ENCODE measurements at regions not wholly inside any gene's neighbourhood (a gene's known extent, or its start where the extent isn't known, plus 50 kb on each side); places are given as distances from the start of the nearest gene placed in this dataset.

DNA sequence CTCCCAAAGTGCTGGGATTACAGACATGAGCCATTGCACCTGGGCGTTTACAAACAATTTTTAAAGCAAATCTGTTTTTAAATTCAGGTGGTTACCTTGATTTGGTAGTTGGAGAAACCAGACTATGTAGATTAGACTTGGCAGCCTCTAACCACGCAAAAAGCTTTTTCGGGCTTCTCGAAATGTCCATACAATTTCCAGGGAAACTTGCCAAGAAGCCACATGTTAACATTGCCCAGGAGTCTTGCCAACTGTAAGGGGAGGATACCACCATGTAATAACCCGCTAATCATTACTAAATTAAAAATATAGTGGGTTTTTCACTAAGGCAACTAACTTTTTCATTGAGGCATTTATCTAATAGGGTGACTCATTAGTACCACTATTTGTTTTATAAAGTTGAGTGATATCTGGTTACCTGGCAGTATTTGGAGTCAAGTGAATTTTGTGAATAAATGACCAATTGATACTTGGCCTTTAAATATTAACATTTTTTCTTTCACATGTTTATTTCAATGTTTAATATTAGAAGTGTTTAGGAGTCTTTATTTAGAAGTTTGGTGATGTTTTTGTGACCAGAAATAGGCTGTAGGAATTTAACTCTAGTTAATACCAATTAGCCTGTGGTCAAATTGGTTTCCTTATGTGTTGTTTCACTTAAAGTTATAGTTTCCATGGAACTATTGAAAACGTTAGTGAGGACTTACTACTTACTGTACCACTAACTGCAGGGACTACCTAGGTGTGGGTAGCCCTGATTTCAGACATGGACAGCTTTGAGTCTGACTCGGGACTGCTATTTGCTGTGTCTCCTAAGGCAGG, 61.3 kb downstream of the CLDN34 start:
- no peak overlapping the region for H3K4me3 Mint-ChIP-seq
- peaks cover 8% of the 10 kb centered on the region for H3K9me3 Mint-ChIP-seq
- H3K27ac Mint-ChIP-seq (ENCODE audit: unreplicated experiment): no peak overlapping the region
- H3K27me3 Mint-ChIP-seq (ENCODE audit: low read depth): no peaks in the 10 kb centered on the region
- H3K36me3 Mint-ChIP-seq (ENCODE audit: low read depth): peaks cover 13% of the 10 kb centered on the region
- TF ChIP-seq, protein P1, sequence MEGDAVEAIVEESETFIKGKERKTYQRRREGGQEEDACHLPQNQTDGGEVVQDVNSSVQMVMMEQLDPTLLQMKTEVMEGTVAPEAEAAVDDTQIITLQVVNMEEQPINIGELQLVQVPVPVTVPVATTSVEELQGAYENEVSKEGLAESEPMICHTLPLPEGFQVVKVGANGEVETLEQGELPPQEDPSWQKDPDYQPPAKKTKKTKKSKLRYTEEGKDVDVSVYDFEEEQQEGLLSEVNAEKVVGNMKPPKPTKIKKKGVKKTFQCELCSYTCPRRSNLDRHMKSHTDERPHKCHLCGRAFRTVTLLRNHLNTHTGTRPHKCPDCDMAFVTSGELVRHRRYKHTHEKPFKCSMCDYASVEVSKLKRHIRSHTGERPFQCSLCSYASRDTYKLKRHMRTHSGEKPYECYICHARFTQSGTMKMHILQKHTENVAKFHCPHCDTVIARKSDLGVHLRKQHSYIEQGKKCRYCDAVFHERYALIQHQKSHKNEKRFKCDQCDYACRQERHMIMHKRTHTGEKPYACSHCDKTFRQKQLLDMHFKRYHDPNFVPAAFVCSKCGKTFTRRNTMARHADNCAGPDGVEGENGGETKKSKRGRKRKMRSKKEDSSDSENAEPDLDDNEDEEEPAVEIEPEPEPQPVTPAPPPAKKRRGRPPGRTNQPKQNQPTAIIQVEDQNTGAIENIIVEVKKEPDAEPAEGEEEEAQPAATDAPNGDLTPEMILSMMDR (conservative IDR thresholded peaks at IDR 0.05): no peak
- H3K4me1 Mint-ChIP-seq: peaks cover 4% of the 10 kb centered on the region
- DNase-seq (ENCODE audit: low read depth, low spot score): no peak

DNA sequence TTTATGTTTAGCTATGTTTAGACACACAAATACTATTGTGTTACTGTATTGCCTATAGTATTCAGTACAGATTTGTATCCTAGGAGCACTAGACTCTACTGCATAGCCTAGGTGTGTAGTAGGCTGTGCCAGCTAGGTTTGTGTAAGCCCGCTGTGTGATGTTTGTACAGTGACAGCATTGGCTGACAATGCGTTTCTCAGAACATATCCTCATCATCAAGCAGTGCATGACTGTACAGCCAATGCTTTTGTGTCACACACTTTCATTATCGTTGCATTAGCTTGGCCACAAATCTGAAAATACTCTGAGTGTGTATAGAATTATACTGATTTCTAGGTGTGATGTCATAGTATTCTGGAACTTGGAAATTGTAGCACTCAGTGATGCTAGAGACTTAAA, 63.4 kb downstream of the CLDN34 start:
- TF ChIP-seq, protein P1 (conservative IDR thresholded peaks at IDR 0.05): no peak
- peaks cover 5% of the 10 kb centered on the region for H3K9me3 Mint-ChIP-seq
- no peaks in the 10 kb centered on the region for H3K4me1 Mint-ChIP-seq
- H3K27me3 Mint-ChIP-seq (ENCODE audit: low read depth): no peaks in the 10 kb centered on the region
- H3K4me3 Mint-ChIP-seq: no peak overlapping the region
- H3K27ac Mint-ChIP-seq (ENCODE audit: unreplicated experiment): no peak overlapping the region
- no peak for DNase-seq (ENCODE audit: low read depth, low spot score)
- peaks cover 10% of the 10 kb centered on the region for H3K36me3 Mint-ChIP-seq (ENCODE audit: low read depth)

DNA sequence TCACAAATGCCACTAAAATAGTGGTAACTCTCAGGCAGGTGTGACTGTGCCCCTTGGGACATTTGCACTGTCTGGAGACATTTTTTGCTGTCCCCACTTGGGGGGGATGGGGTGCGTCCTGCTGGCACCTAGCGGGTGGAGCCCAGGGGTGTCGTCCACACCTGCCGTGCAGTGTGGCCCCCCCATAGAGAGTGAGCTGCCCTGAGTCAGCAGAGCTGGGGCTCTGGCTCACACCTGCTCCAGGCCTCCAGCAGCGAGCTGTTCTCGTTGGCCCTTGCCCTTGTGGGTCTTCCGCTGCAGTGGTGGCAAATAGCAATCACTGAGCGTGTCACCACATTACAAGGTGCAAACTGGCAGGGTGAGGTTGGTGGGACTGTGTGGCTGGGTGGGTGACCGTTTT, 64.6 kb downstream of the CLDN34 start:
- H3K27me3 Mint-ChIP-seq (ENCODE audit: low read depth): no peaks in the 10 kb centered on the region
- DNase-seq (ENCODE audit: low read depth, low spot score): no peak
- H3K4me1 Mint-ChIP-seq: no peaks in the 10 kb centered on the region
- TF ChIP-seq, protein P1 (conservative IDR thresholded peaks at IDR 0.05): no peak
- peaks cover 2% of the 10 kb centered on the region for H3K9me3 Mint-ChIP-seq
- H3K36me3 Mint-ChIP-seq (ENCODE audit: low read depth): peaks cover 7% of the 10 kb centered on the region
- no peak overlapping the region for H3K27ac Mint-ChIP-seq (ENCODE audit: unreplicated experiment)
- H3K4me3 Mint-ChIP-seq: no peak overlapping the region

DNA sequence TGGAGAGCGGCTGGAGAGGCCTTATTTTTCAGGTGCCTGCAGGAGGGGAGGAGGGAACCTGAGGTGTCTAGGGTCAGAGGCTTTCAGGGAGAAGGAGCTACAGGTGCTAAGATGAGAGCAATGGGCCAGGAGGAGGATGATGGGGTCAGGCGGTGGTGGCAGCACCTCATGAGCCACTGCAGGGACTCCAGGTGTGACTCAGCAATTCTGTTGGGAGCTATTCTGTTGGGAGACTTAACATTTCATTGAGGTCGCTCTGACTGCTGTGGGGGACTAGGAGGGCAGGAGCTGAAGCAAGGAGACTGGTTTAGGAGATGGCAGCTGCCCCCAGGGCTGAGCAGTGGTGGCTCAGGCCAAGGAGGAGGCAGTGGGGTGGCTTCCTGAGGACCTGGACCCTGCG, 65.0 kb downstream of the CLDN34 start:
- Mint-ChIP-seq H3K4me1 (no peaks in the 10 kb centered on the region), H3K27me3 (ENCODE audit: low read depth) (no peaks in the 10 kb centered on the region), H3K36me3 (ENCODE audit: low read depth) (peaks cover 7% of the 10 kb centered on the region), H3K4me3 (no peak overlapping the region), H3K9me3 (peaks cover 2% of the 10 kb centered on the region), H3K27ac (ENCODE audit: unreplicated experiment) (no peak overlapping the region)
- no peak for DNase-seq (ENCODE audit: low read depth, low spot score)
- TF ChIP-seq, protein P1 (conservative IDR thresholded peaks at IDR 0.05): no peak

DNA sequence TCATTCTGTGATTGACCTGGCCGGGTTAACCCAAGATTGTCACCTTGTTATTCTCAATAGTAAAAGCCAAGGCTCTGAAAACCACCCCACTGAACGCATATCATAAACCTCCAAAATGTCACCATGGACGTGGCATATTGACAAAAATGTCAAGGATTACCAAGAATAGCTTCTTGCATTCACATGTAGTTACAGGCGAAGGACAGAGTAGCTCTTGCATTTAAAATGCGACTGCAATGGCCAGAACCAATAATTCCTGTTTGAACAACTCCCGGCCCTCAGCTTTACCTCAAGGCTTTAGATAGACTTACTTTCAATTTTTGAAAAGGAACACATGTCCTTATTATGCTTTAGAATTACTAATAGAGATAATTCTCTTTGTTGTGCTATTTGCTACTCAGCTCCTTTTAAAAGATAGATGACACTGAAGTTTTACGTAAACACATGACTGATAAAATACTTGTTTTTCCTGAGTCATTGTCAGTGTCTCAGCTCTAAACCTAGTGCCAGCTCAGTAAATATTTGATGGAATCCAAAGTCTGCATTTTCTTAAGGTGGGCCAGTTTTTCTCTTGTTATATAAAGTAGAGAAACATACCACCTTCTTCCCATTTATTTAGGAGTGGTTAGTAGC, 66.3 kb downstream of the CLDN34 start:
- TF ChIP-seq, protein P1 (conservative IDR thresholded peaks at IDR 0.05): no peak
- Mint-ChIP-seq H3K27ac (ENCODE audit: unreplicated experiment) (no peak overlapping the region), H3K4me1 (no peaks in the 10 kb centered on the region), H3K4me3 (no peak overlapping the region), H3K9me3 (peaks cover 2% of the 10 kb centered on the region), H3K27me3 (ENCODE audit: low read depth) (no peaks in the 10 kb centered on the region), H3K36me3 (ENCODE audit: low read depth) (peaks cover 2% of the 10 kb centered on the region)
- no peak for DNase-seq (ENCODE audit: low read depth, low spot score)

Data from neural crest cell (in vitro differentiated cells).